HEK293T (cell line): ENCODE measurements at regions not wholly inside any gene's neighbourhood (a gene's known extent, or its start where the extent isn't known, plus 50 kb on each side); places are given as distances from the start of the nearest gene placed in this dataset.

ENCODE experiments used
- CTCF ChIA-PET: fragments of 350-600 bp; formaldehyde crosslinking; extraction: SDS; loops from one replicate; lab custom pipeline; 2021; ENCODE audit warnings: antibody characterized with exemption, inconsistent platforms; lab: Yijun Ruan, JAX
- POLR2A ChIA-PET: fragments of 350-600 bp; formaldehyde crosslinking; extraction: SDS; loops from one replicate; lab custom pipeline; 2020; ENCODE audit warnings: antibody characterized with exemption, inconsistent platforms; lab: Yijun Ruan, JAX
- DNase-seq: peaks from one replicate; pipeline ENCODE4 v3.0.0; 2012; ENCODE audit warnings: mixed read lengths; ENCODE audit errors: extremely low spot score
- ARNT ChIP-seq: fragments of 450-650 bp; IDR thresholded peaks from 2 replicates; pipeline ENCODE4 v1.6.1; 2017; ENCODE audit warnings: mild to moderate bottlenecking
- CTBP1 ChIP-seq: fragments of 450-650 bp; IDR thresholded peaks from 2 replicates; pipeline ENCODE4 v1.6.1; 2016; ENCODE audit warnings: borderline replicate concordance
- ELF4 ChIP-seq: fragments of 450-650 bp; IDR thresholded peaks from 2 replicates; pipeline ENCODE4 v1.6.1; 2017; ENCODE audit warnings: antibody characterized with exemption
- FOXK2 ChIP-seq: fragments of 450-650 bp; IDR thresholded peaks from 2 replicates; pipeline ENCODE4 v1.6.1; 2016; ENCODE audit warnings: mild to moderate bottlenecking
- FOXM1 ChIP-seq: fragments of 450-650 bp; IDR thresholded peaks from 2 replicates; pipeline ENCODE4 v1.6.1; 2017; ENCODE audit warnings: mild to moderate bottlenecking, borderline replicate concordance
- HDGF ChIP-seq: fragments of 450-650 bp; IDR thresholded peaks from 2 replicates; pipeline ENCODE4 v1.6.1; 2017; ENCODE audit warnings: antibody characterized with exemption, borderline replicate concordance
- L3MBTL2 ChIP-seq: fragments of 450-650 bp; conservative IDR thresholded peaks from 2 replicates; pipeline ENCODE4 v1.6.1; 2016; ENCODE audit warnings: mild to moderate bottlenecking
- LEF1 ChIP-seq: fragments of 450-650 bp; IDR thresholded peaks from 2 replicates; pipeline ENCODE4 v1.6.1; 2017; ENCODE audit warnings: mild to moderate bottlenecking, borderline replicate concordance
- NFRKB ChIP-seq: fragments of 450-650 bp; IDR thresholded peaks from 2 replicates; pipeline ENCODE4 v1.6.1; 2016; ENCODE audit warnings: mild to moderate bottlenecking, moderate library complexity
- SUZ12 ChIP-seq: fragments of 450-650 bp; IDR thresholded peaks from 2 replicates; pipeline ENCODE4 v1.6.1; 2016; ENCODE audit warnings: mild to moderate bottlenecking
- TARDBP ChIP-seq: fragments of 450-650 bp; IDR thresholded peaks from 2 replicates; pipeline ENCODE4 v1.6.1; 2016
- ZNF384 ChIP-seq: fragments of 450-650 bp; IDR thresholded peaks from 2 replicates; pipeline ENCODE4 v1.6.1; 2016
- TF ChIP-seq, protein P1 (sequence below): fragments of 450-650 bp; IDR thresholded peaks from 2 replicates; pipeline ENCODE4 v1.6.1; 2016

DNA sequence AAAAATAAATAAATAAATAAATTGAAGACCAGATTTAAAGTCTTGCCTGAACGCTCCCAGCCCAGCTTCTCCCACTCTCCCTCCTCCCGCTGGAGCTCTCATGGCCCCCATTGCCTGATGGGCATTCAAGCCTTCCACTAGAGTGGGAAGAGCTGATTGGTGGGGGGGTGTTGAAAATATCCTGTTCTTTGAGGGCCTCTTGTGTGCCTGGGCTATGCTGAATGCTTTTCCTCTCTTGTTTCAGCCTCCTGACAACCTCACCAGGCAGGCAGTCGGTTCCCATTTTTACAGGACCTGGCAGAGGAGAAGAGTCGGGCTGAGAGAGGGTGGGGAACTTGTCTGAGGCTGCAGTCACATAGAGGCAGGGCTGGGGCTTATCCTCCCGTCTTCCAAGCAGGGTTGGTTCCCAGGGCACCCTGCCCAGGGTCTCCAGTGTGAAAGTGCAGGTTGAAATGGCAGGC is 59.2 kb upstream of the SSBP3 start:
- no peak for TF ChIP-seq ELF4
- TF ChIP-seq FOXM1, result no peak
- ChIA-PET CTCF (no interaction called here), POLR2A (interaction anchor here (1.0 to 1.3 kb wide), 2 partner anchors 10 to 58 kb away, joined by 3 to 6 read pairs; no protein-coding TSS in a partner anchor)

DNA sequence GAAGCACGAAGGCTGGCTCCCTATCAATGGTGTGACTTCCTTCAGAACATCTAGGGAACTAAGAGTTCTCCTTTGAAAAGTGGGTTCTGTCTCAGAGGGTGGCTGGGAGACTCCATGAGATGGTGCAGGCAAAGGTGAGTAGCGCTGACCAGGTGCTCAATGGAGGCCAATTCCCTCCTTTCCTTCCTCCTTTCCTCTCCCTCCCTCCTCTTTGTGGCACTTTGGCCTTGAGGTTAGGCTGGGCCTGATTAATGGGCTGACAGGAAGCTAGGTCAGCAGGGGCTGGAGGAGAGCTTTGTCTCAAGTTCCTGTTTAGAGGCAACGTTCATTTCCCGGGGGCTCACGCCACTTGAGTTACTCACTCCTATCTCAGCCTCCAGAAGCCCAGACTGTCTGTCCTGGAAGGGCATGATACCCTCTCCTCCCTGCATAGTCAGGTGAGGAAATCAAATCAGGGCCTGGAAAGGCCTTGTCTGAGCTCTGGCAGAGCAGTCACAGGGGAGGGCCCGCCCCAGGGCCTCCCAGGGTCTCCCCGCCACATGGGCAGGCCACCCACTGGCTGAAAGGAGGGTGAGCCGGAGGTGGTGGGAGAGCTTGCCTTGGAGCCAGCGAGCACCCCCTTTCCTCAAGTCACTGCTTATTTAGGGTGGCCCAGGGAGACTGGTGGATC is 58.4 kb upstream of the SSBP3 start:
- POLR2A ChIA-PET, result interaction anchor here (1.0 to 1.3 kb wide), 2 partner anchors 13 to 57 kb away, joined by 4 to 6 read pairs; no protein-coding TSS in a partner anchor
- TF ChIP-seq ELF4, result no peak
- TF ChIP-seq, protein P1, sequence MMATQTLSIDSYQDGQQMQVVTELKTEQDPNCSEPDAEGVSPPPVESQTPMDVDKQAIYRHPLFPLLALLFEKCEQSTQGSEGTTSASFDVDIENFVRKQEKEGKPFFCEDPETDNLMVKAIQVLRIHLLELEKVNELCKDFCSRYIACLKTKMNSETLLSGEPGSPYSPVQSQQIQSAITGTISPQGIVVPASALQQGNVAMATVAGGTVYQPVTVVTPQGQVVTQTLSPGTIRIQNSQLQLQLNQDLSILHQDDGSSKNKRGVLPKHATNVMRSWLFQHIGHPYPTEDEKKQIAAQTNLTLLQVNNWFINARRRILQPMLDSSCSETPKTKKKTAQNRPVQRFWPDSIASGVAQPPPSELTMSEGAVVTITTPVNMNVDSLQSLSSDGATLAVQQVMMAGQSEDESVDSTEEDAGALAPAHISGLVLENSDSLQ, result peak; percentile 63; the same call in 1 of the 2 replicates
- TF ChIP-seq HDGF, result no peak
- no peak for TF ChIP-seq ARNT
- TF ChIP-seq CTBP1, result no peak
- CTCF ChIA-PET, result no interaction called here
- no peak for DNase-seq

More for the DNA sequence above, 59.2 kb upstream of the SSBP3 start:
- DNase-seq, result no peak

DNA sequence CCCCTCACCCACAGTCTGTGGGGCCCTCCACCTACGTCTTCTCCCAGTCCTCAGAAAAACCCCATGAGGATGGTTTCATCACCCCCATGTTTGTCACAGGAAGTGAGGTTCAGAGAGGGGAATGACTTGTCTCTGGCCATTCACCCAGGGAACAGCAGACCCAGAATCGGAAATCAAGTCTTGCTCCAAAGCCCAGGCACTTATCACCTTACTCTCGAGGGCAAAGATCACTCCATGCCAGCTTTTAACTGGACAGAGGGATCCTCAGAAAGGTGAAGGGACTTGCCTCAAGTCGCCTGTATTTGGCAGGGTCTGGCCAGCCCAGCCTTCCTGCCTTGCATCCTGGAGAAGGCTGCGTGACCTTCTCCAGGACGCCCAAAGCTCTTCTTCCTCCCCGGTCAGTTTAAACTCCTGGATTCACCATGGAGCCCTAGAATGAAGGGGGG is 57.9 kb upstream of the SSBP3 start:
- no peak for DNase-seq
- no peak for TF ChIP-seq ELF4
- TF ChIP-seq ZNF384, result no peak
- ChIA-PET POLR2A (interaction anchor here (1.0 to 1.3 kb wide), 2 partner anchors 13 to 57 kb away, joined by 4 to 6 read pairs; no protein-coding TSS in a partner anchor), CTCF (no interaction called here)

DNA sequence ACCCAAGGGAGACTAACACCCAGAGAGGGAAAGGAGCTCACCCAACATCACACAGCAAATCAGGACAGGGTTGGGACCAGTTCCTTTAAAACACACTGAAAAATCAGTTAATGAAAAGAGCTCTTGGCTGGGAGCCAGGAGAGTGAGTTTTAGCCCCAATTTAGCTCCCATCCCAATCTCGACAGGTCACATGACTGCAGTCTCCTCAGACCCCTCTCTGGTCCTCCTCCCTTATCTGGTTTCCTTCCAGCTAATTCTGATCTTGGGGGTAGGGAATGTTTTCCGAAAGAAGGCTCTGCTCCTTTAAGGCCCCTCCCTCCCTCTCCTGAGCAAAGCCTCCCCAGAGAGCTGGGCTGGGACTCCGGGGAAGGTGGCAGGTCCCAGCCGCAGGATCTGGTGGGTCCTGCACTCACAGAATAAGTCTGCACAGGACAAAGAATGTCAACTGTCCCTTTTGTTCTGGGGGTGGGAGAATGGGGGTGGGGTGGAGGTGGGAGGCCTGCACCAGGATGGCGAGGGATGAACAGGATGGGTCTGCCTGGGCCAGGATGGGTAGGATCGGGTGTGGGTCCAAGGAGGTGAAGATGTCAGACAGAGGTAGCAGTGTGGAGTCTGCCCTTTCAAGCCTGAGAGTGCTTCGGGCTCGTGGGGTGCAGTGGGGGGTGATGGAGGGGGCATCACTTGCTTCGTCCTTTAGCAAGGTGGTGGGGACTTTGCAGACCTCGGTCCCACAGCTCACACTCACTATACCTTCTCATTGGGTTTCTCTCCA is 57.3 kb upstream of the SSBP3 start:
- ChIA-PET CTCF (interaction anchor here (0.8 kb wide), 1 partner anchor 25 kb away, joined by 3 read pairs; no protein-coding TSS in a partner anchor), POLR2A (no interaction called here)
- DNase-seq, result no peak
- TF ChIP-seq, protein P1, result no peak
- TF ChIP-seq ELF4 (no peak), FOXM1 (no peak), ZNF384 (no peak), NFRKB (no peak), HDGF (no peak), L3MBTL2 (no peak), TARDBP (no peak)

DNA sequence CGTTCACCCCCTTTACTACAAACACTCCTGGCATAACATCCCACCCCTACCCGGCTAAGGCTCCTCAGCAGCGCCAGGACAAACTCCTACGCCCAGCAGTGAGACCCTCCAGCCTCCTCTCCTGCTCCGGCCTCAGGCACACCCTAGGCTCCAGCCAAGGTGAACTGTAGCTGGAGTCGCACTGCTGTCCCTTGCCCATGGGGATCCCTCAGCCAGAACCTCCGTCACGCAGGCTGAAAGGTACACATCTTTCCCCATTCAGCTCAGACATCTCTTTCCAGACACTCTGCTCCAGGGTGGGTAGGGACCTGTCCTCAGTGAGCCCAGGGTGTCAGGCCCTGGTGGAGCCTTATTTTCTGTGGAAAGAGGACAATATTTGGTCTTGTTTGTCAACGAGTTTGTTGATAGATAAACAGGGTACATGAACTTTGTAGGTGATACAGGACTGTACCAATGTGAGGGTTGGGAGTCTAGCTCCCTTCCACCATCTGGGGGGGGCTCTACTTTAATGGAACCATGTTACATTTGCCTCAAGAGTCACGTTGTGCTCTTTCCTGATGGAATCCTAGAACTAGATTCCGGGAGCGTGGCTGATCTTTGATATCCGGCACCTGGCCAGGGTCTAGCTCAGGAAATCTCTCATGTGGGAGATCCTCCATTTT is 56.5 kb upstream of the SSBP3 start:
- CTCF ChIA-PET, result interaction anchor here (0.5 to 0.8 kb wide), 3 partner anchors 13 to 78 kb away, joined by 3 read pairs; no protein-coding TSS in a partner anchor
- no peak for TF ChIP-seq SUZ12
- no peak for TF ChIP-seq ELF4
- no peak for TF ChIP-seq FOXM1
- TF ChIP-seq LEF1, result no peak
- TF ChIP-seq ARNT, result no peak
- no peak for TF ChIP-seq L3MBTL2
- no peak for DNase-seq
- POLR2A ChIA-PET, result no interaction called here

DNA sequence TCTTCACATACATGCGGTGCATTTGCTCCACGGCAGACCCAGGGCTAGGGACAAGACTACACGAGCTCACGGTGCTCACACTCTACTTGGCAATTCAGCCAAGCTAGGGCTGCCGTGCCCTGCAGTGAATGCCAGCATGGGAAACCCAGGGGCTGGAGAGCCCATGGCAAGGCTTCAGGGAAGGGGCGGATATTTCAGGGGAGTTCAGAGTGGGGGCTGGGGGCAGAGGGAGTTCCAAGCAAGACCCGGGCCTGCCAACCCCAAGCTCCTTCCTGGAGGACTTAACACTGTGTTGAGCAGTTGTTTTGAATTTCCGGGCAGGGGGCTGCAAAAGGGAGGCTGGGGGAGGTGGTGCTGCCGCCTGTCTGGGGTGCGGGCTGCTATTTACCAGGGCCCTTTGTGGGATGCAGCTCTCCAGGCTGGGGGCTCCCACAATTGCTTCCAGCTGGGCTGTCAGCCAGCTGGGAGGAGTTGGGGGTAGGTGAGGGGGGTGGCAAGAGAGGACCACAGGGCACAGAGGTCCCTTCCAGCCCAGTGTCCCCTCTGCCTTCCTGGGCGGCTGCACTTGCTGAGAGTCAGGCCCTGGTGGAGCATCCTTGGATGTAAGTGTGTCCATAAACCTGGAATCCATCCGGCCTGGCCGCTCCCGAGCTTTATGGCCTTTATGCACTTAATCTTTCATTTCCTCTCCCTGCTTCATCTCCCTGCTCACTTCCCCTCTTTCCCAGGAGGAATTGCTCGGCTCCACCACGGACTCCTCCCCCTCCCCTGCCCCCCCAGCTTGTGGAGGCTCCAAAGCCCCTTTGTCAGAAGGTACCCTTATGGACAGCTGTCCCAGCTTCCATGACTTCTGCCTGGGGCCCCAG is 55.8 kb upstream of the SSBP3 start:
- no peak for TF ChIP-seq FOXK2
- TF ChIP-seq, protein P1, result no peak
- DNase-seq, result no peak
- POLR2A ChIA-PET, result interaction anchor here (0.6 kb wide), 1 partner anchor 266 kb away, joined by 3 read pairs; no protein-coding TSS in a partner anchor
- CTCF ChIA-PET, result interaction anchor here (0.5 kb wide), 2 partner anchors 14 to 77 kb away, joined by 3 read pairs; no protein-coding TSS in a partner anchor
